Natural killer cell (primary cell): ENCODE measurements at regions not wholly inside any gene's neighbourhood (a gene's known extent, or its start where the extent isn't known, plus 50 kb on each side); places are given as distances from the start of the nearest gene placed in this dataset.

Experiments
- ATAC-seq, 3 donors: fragments of 150-1000 bp in 2 of 3; fragments of 200-7000 bp in 1 of 3; cut with Tn5 transposase; 1 replicate in 1 of 3; 2 replicates in 2 of 3; pipeline ENCODE4 v1.10.0; 2021; ENCODE audit warnings: mild to moderate bottlenecking in 2 of 3, moderate library complexity in 2 of 3
- DNase-seq, 2 donors: peaks; one replicate each; pipeline versions ENCODE4 v3.0.0 to v3.0.0-alpha.2; 2013 to 2021; ENCODE audit warnings: mixed read lengths in 1 of 2
- H3K27ac ChIP-seq: one replicate; pipeline ENCODE4 v1.5.1; 2013; ENCODE audit warnings: mild to moderate bottlenecking, low read length
- H3K27me3 ChIP-seq: one replicate; pipeline ENCODE4 v1.6.1; 2013; ENCODE audit warnings: low read length; ENCODE audit not compliant: control insufficient read depth, insufficient read depth
- H3K36me3 ChIP-seq: one replicate; pipeline ENCODE4 v1.6.1; 2013; ENCODE audit warnings: low read length; ENCODE audit not compliant: control insufficient read depth, insufficient read depth
- H3K4me1 ChIP-seq: one replicate; pipeline ENCODE4 v1.6.1; 2013; ENCODE audit warnings: low read length; ENCODE audit not compliant: control insufficient read depth, insufficient read depth
- H3K4me3 ChIP-seq: one replicate; pipeline ENCODE4 v1.5.1; 2013; ENCODE audit warnings: low read length
- H3K9me3 ChIP-seq: one replicate; pipeline ENCODE4 v1.6.1; 2013; ENCODE audit warnings: low read length; ENCODE audit not compliant: control insufficient read depth, insufficient read depth
- H3K27ac Mint-ChIP-seq, 2 donors: one replicate each; pipeline ENCODE4 v1.8.0; 2022; ENCODE audit warnings: mild to moderate bottlenecking in 2 of 2, mixed read lengths in 2 of 2, moderate library complexity in 1 of 2
- H3K27me3 Mint-ChIP-seq, 2 donors: one replicate each; pipeline ENCODE4 v1.8.0; 2022; ENCODE audit warnings: low read depth in 2 of 2, mixed read lengths in 2 of 2
- H3K36me3 Mint-ChIP-seq: one replicate; pipeline ENCODE4 v1.8.0; 2022; ENCODE audit warnings: mixed read lengths
- H3K4me1 Mint-ChIP-seq, 2 donors: one replicate each; pipeline ENCODE4 v1.8.0; 2022; ENCODE audit warnings: mixed read lengths in 2 of 2
- H3K4me3 Mint-ChIP-seq: one replicate; pipeline ENCODE4 v1.8.0; 2022; ENCODE audit warnings: mild to moderate bottlenecking, moderate library complexity, mixed read lengths
- H3K9me3 Mint-ChIP-seq, 2 donors: one replicate each; pipeline ENCODE4 v1.8.0; 2022; ENCODE audit warnings: mixed read lengths in 2 of 2
- CTCF ChIP-seq: fragments of 200-600 bp; IDR thresholded peaks from one replicate; pipeline ENCODE4 v1.8.0; 2022; ENCODE audit warnings: antibody characterized with exemption
- WGBS: methylation state at CpG from one replicate; pipeline ENCODE4 v1.1.7; 2013; ENCODE audit warnings: missing lambda C conversion rate; ENCODE audit not compliant: insufficient coverage; 5-methylcytosine and 5-hydroxymethylcytosine counted together
- intact Hi-C: fragments of 100-400 bp; cut with micrococcal nuclease; formaldehyde crosslinking; loops from one replicate; pipeline ENCODE4 v1.14.2; 2022

GRCh38 chr6:93751969-93752368 lies 332.6 kb upstream of the EPHA7 start:
- no peaks in the 10 kb centered on the region for H3K27me3 Mint-ChIP-seq
- no peak for TF ChIP-seq CTCF
- Histone ChIP-seq H3K27me3 (no peaks in the 10 kb centered on the region), H3K9me3 (peaks cover 3% of the 10 kb centered on the region), H3K36me3 (no peaks in the 10 kb centered on the region), H3K27ac (no peak overlapping the region), H3K4me1 (no peaks in the 10 kb centered on the region), H3K4me3 (no peak overlapping the region)
- H3K9me3 Mint-ChIP-seq = peaks cover 10 to 18% of the 10 kb centered on the region in 2 donors
- DNase-seq = no peak
- 78% methylated on average over 1 of the region's 2 CpGs for WGBS
- H3K27ac Mint-ChIP-seq = no peak overlapping the region
- no peaks in the 10 kb centered on the region for H3K36me3 Mint-ChIP-seq
- intact Hi-C loops = no loop called here
- H3K4me3 Mint-ChIP-seq = no peak overlapping the region
- ATAC-seq = no peak
- no peaks in the 10 kb centered on the region for H3K4me1 Mint-ChIP-seq

GRCh38 chr6:93749930-93750329 lies 330.6 kb upstream of the EPHA7 start:
- no peak overlapping the region for H3K4me3 Mint-ChIP-seq
- no peak for ATAC-seq
- peaks cover 10 to 17% of the 10 kb centered on the region in 2 donors for H3K9me3 Mint-ChIP-seq
- Histone ChIP-seq H3K4me1 (no peaks in the 10 kb centered on the region), H3K4me3 (no peak overlapping the region), H3K36me3 (no peaks in the 10 kb centered on the region), H3K27me3 (no peaks in the 10 kb centered on the region), H3K9me3 (peaks cover 3% of the 10 kb centered on the region), H3K27ac (no peak overlapping the region)
- H3K4me1 Mint-ChIP-seq = no peaks in the 10 kb centered on the region
- H3K27ac Mint-ChIP-seq = no peak overlapping the region
- no CpG with 5 or more reads among the region's 2 CpGs for WGBS
- intact Hi-C loops = no loop called here
- TF ChIP-seq CTCF = no peak
- no peaks in the 10 kb centered on the region for H3K36me3 Mint-ChIP-seq
- DNase-seq = no peak
- no peaks in the 10 kb centered on the region for H3K27me3 Mint-ChIP-seq

GRCh38 chr6:93749191-93749590 lies 329.8 kb upstream of the EPHA7 start:
- intact Hi-C loops = no loop called here
- H3K36me3 ChIP-seq = no peaks in the 10 kb centered on the region
- no peak for TF ChIP-seq CTCF
- no peaks in the 10 kb centered on the region for H3K27me3 Mint-ChIP-seq
- no peaks in the 10 kb centered on the region for H3K27me3 ChIP-seq
- DNase-seq = no peak
- H3K36me3 Mint-ChIP-seq = no peaks in the 10 kb centered on the region
- no peaks in the 10 kb centered on the region for H3K4me1 ChIP-seq
- ATAC-seq = no peak
- H3K27ac Mint-ChIP-seq = no peak overlapping the region
- H3K4me1 Mint-ChIP-seq = no peaks in the 10 kb centered on the region
- no peak overlapping the region for H3K4me3 ChIP-seq
- H3K27ac ChIP-seq = no peak overlapping the region
- no peaks in the 10 kb centered on the region for H3K9me3 ChIP-seq
- H3K4me3 Mint-ChIP-seq = no peak overlapping the region
- H3K9me3 Mint-ChIP-seq = peaks cover 6 to 14% of the 10 kb centered on the region in 2 donors

- no peaks in the 10 kb centered on the region for H3K27me3 Mint-ChIP-seq
- Histone ChIP-seq H3K36me3 (no peaks in the 10 kb centered on the region), H3K27ac (no peak overlapping the region), H3K9me3 (no peaks in the 10 kb centered on the region), H3K27me3 (no peaks in the 10 kb centered on the region), H3K4me1 (no peaks in the 10 kb centered on the region), H3K4me3 (no peak overlapping the region)
- ATAC-seq (no peak), DNase-seq (no peak)
- H3K27ac Mint-ChIP-seq = no peak overlapping the region
- no peaks in the 10 kb centered on the region for H3K36me3 Mint-ChIP-seq
- H3K9me3 Mint-ChIP-seq = peaks cover 6 to 14% of the 10 kb centered on the region in 2 donors
- no peak for TF ChIP-seq CTCF
- intact Hi-C loops = no loop called here
- WGBS = 82% methylated on average over 3 of the region's 3 CpGs
- H3K4me1 Mint-ChIP-seq = no peaks in the 10 kb centered on the region
- no peak overlapping the region for H3K4me3 Mint-ChIP-seq
Measured at GRCh38 chr6:93746892-93747291, 327.5 kb upstream of the EPHA7 start.
